HUES6 (cell line): ENCODE measurements at regions not wholly inside any gene's neighbourhood (a gene's known extent, or its start where the extent isn't known, plus 50 kb on each side); places are given as distances from the start of the nearest gene placed in this dataset.

Experiments used
- H3K27ac ChIP-seq: 2 replicates; pipeline ENCODE4 v1.7.0; 2013; ENCODE audit warnings: low read depth, mild to moderate bottlenecking, low read length, inconsistent platforms
- H3K27me3 ChIP-seq: 2 replicates; pipeline ENCODE4 v1.6.1; 2013; ENCODE audit warnings: low read length; ENCODE audit not compliant: control insufficient read depth, insufficient read depth
- H3K36me3 ChIP-seq: 2 replicates; pipeline ENCODE4 v1.6.1; 2013; ENCODE audit warnings: low read length; ENCODE audit not compliant: control insufficient read depth, insufficient read depth
- H3K4me1 ChIP-seq: 2 replicates; pipeline ENCODE4 v1.6.1; 2013; ENCODE audit warnings: low read length; ENCODE audit not compliant: control insufficient read depth, insufficient read depth
- H3K4me3 ChIP-seq: 2 replicates; pipeline ENCODE4 v1.5.1; 2013; ENCODE audit warnings: low read depth, low read length
- H3K9ac ChIP-seq: one replicate; pipeline ENCODE4 v1.6.1; 2013; ENCODE audit warnings: mild to moderate bottlenecking, low read length
- H3K9me3 ChIP-seq: 2 replicates; pipeline ENCODE4 v1.6.1; 2013; ENCODE audit warnings: low read depth, low read length; ENCODE audit not compliant: control insufficient read depth, insufficient read depth

DNA sequence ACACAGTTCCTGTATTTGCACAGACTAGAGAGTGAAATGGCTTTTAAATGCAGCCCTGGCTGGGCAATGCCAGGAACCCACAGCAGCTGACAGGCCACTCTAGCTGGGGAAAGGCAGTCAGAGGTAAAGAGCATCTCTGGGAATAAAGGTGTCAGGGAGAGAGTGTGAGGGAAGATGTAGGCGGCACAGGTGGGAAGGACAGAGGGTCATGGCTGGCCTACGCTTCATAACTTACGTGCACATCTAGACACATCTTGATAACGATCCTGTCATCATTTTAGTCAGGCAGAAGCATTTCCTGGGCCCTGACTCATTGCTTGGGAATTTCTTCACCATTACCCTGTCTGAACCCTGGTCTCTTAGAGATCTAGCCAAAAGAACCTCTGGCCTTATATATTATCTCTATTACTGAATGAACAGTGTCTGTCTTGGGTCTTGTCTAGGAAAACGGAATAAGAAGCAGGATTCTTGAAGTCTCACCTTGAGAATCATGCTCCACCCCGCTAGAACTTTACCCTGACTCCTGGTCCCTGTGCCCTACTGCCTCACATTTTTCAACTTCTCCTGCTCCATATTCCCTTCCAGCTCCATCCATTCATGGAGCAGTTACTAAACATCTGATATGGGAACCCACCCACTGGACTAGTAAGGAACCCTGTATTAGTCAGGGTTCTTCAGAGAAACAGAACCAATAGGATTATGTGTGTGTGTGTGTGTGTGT lies 106.4 kb upstream of the ELL2 start:
- Histone ChIP-seq H3K27me3 (no peaks in the 10 kb centered on the region), H3K36me3 (no peaks in the 10 kb centered on the region), H3K4me1 (peaks cover 27% of the 10 kb centered on the region), H3K9me3 (no peaks in the 10 kb centered on the region), H3K4me3 (no peak overlapping the region), H3K9ac (no peak overlapping the region), H3K27ac (no peak overlapping the region)

DNA sequence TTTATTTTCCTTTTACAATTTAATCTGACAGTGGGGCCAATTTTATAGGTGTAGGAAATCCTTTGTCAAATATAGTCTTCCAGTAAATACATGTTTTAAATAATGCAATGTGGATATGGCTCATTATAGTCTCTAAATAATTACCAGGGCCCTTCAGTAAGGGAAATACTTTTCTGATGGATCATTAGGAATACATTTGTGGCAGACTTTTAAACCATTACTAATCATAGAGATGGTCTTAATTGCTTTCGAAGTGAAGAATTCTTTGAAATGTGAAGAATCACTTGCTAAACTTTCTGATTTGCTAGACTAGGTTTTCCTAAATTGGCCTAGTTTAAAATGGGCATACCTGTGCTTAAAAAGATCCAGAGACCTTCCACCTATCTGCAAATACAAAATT lies 105.6 kb upstream of the ELL2 start:
- H3K36me3 ChIP-seq, result no peaks in the 10 kb centered on the region
- no peak overlapping the region for H3K4me3 ChIP-seq
- no peak overlapping the region for H3K9ac ChIP-seq
- no peak overlapping the region for H3K27ac ChIP-seq
- no peaks in the 10 kb centered on the region for H3K9me3 ChIP-seq
- H3K4me1 ChIP-seq, result peaks cover 27% of the 10 kb centered on the region
- H3K27me3 ChIP-seq, result no peaks in the 10 kb centered on the region

DNA sequence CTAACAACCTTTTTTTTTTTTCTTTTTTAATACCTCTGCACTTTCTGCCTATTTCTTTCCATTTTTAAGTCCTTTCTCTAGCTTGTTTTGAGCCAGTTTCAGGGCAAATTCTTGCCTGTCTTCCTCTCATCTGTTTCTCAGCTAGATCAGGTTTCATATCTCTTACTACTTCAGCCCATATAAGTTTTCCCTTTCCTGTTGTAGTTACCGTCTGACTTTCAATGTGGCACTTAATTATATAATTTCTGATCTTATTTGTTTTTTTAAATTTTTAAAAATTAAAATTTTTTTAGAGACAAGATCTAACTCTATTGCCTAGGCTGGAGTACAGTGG lies 104.7 kb upstream of the ELL2 start:
- Histone ChIP-seq H3K27ac (no peak overlapping the region), H3K4me3 (no peak overlapping the region), H3K4me1 (peaks cover 27% of the 10 kb centered on the region), H3K9ac (no peak overlapping the region), H3K36me3 (no peaks in the 10 kb centered on the region), H3K27me3 (no peaks in the 10 kb centered on the region), H3K9me3 (no peaks in the 10 kb centered on the region)

DNA sequence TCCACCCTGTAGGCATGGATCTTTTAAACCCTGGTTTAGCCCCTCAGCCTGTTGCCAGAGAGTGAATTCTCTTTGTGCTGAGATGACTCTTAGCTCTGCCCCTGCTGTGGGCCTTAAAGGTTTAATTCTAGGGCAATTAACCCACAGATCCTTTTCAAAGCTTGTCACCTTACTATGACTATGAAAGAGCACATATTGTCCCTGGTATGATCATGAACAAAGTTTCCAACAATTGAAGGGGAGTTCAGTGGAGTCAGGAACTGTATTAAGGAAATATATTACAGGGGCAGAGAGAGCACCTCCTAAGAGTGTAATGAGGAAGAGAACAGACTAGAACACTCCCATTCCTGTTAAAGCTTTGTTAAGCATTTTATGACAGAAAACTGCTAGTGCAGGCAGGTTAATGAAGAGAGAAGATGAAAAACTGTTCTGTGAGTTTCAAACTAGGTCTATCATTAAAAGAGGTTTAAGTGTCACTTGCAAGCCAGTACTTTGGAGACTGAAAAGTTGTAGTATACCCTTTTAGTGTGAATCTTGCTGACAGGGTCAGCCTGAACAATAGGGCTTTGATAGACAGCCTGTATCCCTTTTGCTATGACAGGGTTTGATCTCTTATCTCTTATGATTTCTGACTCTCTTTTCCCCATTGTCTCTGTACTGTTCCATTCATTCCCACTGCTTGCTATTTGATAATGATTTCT lies 104.2 kb upstream of the ELL2 start:
- peaks cover 27% of the 10 kb centered on the region for H3K4me1 ChIP-seq
- H3K4me3 ChIP-seq, result no peak overlapping the region
- no peaks in the 10 kb centered on the region for H3K9me3 ChIP-seq
- no peaks in the 10 kb centered on the region for H3K27me3 ChIP-seq
- H3K36me3 ChIP-seq, result no peaks in the 10 kb centered on the region
- no peak overlapping the region for H3K27ac ChIP-seq
- no peak overlapping the region for H3K9ac ChIP-seq

DNA sequence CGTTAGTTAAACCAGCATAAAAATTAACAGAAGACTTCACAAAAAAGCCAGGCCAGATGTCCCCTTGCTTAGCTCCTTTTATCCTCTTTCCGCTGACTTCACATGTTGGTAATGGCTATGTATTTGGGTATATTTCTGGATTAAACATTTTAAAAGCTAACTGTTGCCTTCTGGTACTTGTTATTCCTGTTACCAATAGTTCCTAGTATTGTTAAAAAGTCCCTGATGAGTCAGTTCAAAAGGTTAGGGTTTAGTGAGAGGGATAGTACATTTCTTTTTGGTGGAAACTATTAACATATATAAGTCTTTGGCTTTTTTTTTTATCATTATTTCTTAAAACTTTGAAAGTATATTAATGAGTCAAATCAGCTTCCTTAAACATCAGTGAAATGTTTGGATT lies 103.2 kb upstream of the ELL2 start:
- H3K27me3 ChIP-seq, result no peaks in the 10 kb centered on the region
- no peaks in the 10 kb centered on the region for H3K36me3 ChIP-seq
- no peak overlapping the region for H3K9ac ChIP-seq

DNA sequence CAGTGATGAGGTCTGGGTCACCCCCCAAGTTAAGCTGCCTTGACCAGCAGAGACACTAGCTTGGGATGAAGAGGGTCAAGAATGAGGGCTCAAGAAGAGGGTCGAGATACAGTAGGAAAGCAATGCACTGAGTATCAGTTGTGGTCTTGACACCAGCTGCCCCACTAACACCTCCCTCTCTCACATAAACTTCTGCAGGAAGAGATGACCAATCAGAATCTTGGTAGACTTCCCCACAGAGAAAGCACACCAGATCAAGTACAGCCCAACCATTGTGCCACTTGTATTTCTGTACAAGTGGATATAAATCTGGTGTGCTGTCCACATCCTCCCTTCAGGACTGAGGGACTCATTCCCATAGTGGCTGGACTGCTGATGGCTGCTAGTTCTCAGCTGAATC lies 101.2 kb upstream of the ELL2 start:
- Histone ChIP-seq H3K9me3 (no peaks in the 10 kb centered on the region), H3K4me3 (no peak overlapping the region), H3K27ac (no peak overlapping the region), H3K9ac (no peak overlapping the region), H3K27me3 (no peaks in the 10 kb centered on the region), H3K36me3 (no peaks in the 10 kb centered on the region), H3K4me1 (peaks cover 21% of the 10 kb centered on the region)

More for the DNA sequence above, 103.2 kb upstream of the ELL2 start:
- no peak overlapping the region for H3K4me3 ChIP-seq
- H3K4me1 ChIP-seq, result peaks cover 27% of the 10 kb centered on the region
- no peaks in the 10 kb centered on the region for H3K9me3 ChIP-seq
- no peak overlapping the region for H3K27ac ChIP-seq

DNA sequence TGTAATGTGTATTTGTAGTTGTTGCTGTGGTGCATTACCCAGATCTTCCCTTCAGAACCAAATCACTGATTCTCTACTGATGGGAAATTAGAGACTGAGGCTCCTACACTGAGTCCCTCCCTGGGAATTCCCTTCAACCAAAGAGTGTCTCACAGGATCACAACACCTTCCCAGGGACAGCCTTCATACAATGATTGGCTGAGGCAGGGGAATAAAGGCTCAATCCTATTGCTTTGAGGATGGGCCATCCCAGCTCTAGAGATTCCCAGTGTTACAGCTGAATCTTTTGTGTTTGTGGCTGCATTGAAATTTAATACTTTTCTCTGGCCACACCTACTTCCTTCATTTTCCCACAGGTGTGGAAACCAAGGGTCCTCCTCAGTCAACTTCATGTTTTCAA lies 96.4 kb upstream of the ELL2 start:
- no peaks in the 10 kb centered on the region for H3K27me3 ChIP-seq
- H3K9ac ChIP-seq, result no peak overlapping the region
- no peak overlapping the region for H3K4me3 ChIP-seq
- no peaks in the 10 kb centered on the region for H3K4me1 ChIP-seq
- no peak overlapping the region for H3K27ac ChIP-seq
- H3K9me3 ChIP-seq, result no peaks in the 10 kb centered on the region
- no peaks in the 10 kb centered on the region for H3K36me3 ChIP-seq

DNA sequence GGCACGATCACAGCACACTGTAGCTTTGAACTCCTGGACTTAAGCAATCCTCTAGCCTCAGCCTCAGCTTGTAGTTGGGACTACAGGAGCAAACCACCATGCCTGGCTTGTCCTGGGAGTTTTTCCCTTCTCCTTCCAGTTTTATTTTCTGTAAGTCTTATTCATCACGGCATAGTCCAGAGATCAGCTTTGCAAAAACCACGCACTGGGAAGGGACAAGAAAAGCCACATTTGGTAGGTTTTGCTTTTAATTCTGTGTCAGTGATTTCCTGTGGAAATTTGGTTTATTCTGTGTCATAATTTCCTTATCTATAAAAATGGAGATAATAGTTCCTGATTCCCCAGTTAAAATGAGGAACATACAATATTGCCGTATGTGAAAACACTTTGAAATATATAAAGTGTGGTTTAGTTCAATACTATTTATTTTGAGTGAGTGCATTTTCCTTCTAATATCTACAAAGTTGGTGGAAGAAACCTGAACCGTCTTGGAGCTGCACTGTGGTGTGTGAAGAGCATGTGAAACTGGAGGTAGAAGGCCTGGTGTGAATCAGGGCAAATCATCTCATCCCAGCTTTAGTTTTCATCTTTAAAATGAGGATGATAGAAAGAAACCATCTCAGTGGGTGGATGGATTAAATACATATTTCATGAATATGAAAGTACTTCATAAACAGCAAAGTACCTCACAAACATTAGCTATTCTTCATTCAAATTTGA lies 92.8 kb upstream of the ELL2 start:
- H3K4me3 ChIP-seq, result no peak overlapping the region
- no peak overlapping the region for H3K9ac ChIP-seq
- H3K36me3 ChIP-seq, result no peaks in the 10 kb centered on the region
- H3K4me1 ChIP-seq, result peaks cover 2% of the 10 kb centered on the region
- H3K27ac ChIP-seq, result no peak overlapping the region
- H3K27me3 ChIP-seq, result no peaks in the 10 kb centered on the region
- H3K9me3 ChIP-seq, result no peaks in the 10 kb centered on the region

DNA sequence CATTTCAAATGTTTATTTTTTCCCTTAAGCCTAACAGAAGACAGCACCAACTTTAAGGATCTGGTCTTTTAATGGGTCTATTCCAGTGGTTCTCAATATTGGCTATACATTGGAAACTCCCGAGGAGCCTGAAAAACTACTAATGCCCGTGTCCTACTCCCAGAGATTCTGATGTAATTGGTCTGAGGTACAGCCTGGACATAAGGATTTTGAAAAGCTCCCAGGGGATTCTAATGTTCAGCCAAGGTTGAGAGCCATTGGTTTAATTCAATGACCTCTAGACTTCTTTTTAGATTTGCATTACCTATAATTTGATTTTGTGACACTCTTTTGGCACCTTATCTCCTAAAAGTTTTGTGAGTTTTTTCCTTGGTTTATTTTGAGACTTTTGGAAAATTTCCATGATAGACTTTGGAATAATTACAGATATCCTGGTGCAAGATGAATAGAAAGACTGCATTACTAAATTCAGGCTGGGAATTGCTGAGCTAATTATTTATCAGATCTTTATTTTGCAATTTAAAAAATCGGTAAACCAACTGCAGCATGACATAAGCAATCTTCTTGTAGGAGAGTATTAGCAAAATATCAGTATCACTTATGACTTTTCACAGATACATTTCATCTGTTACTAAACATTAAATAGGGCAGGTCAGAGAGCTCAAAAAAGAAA lies 91.5 kb upstream of the ELL2 start:
- Histone ChIP-seq H3K27me3 (no peaks in the 10 kb centered on the region), H3K36me3 (no peaks in the 10 kb centered on the region), H3K9me3 (no peaks in the 10 kb centered on the region), H3K9ac (no peak overlapping the region), H3K4me3 (no peak overlapping the region), H3K27ac (no peak overlapping the region), H3K4me1 (peaks cover 12% of the 10 kb centered on the region)

DNA sequence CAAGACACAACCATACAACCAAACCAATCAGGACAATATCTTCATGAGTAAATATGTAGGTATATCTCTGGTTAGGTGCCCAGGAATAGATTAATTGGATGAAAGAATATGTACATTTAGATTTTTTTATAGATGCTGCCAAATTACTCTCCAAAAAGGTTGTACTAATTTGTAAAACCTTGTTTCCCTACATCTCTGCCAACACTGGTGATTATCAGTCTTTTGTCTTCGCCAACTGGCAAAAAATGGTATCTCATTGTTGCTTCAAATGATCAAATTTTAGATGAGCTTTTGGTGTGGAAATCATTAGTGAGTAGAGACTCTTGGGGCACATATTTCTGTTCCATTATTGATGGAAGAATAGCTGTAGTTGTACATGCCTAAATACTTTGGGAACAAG lies 90.7 kb upstream of the ELL2 start:
- Histone ChIP-seq H3K4me3 (no peak overlapping the region), H3K9ac (no peak overlapping the region), H3K36me3 (no peaks in the 10 kb centered on the region), H3K4me1 (peaks cover 12% of the 10 kb centered on the region), H3K9me3 (no peaks in the 10 kb centered on the region), H3K27me3 (no peaks in the 10 kb centered on the region), H3K27ac (no peak overlapping the region)

DNA sequence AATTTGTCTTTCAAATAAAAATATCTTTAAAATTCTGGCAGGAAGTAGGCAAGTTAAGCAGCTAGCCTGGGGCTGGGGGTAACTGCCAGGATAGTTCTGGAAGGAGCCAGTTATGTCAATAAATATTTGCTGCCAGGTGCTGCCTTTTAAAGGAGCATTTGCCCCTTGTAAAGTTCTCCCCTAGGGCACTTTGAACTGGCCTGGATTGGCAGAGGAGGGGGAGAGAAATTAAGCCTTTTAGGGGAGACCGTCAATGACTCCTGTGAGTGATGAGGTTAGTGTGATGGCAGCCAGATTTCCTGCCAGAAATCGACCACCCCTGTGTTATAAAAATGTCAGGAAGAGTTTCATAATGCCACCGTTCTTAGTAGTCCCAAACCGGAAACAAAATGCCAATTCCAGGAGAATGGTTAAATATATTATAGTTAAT lies 89.8 kb upstream of the ELL2 start:
- Histone ChIP-seq H3K4me3 (no peak overlapping the region), H3K36me3 (no peaks in the 10 kb centered on the region), H3K9me3 (no peaks in the 10 kb centered on the region), H3K27ac (no peak overlapping the region), H3K9ac (no peak overlapping the region), H3K4me1 (peaks cover 12% of the 10 kb centered on the region), H3K27me3 (no peaks in the 10 kb centered on the region)
